ENCODE measurements at regions not wholly inside any gene's neighbourhood (a gene's known extent, or its start where the extent isn't known, plus 50 kb on each side); places are given as distances from the start of the nearest gene placed in this dataset.
A peak's percentile ranks its signal among the peaks of the same experiment; 100 is the strongest.
"Not testable (repeated sequence)": the region's sequence is repeated elsewhere in the genome, so short reads cannot be mapped to it uniquely, and the experiment has no call there.

GRCh38 chr10:33035411-33035810 is 77.4 kb upstream of the ITGB1 start:
- no peak for DNase-seq

- no peak for DNase-seq
Observed at GRCh38 chr10:33034931-33035330, 76.9 kb upstream of the ITGB1 start.

- DNase-seq, result no peak
Observed at GRCh38 chr10:33032654-33033151, 74.7 kb upstream of the ITGB1 start.

DNA sequence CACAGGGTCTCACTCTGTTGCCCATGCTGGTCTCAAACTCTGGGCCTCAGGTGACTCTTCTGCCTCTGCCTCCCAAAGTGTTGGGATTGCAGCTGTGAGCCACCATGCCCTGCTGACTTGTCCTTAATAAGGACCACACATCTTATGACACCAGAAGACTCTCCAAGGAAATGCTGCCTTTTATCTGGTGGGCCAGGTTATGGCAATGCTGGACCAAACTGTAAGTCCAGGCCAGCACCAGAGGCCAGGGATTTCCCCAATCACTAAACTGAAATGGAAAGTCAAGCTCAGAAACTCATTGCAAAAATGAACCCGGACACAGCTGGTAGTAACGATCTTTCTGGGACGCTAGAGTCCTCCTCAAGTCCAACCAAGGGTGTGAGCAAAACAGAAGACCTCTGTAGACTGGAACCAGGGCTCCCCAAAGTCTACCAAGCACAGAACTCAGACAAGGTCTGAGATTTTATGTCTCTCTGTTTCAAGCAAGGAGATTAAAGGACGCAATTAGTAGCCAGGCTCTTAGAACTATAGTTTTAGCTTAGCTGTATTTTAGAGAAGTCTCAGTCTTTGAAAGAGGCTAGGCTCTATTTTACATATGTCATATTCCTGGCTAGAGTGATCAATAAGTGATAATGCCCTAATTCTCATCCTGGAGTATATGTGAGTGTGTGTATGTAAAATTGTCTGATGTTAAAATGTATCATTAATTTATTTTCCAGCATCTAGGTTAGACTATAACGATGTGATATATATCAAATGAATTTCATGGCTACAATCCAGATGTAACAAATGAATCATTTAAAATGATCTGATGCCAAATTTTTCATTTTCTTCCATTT is 74.0 kb upstream of the ITGB1 start:
- DNase-seq, result no peak

- DNase-seq, result no peak
Observed at GRCh38 chr10:33031171-33031570, 73.1 kb upstream of the ITGB1 start.

- DNase-seq, result not testable (repeated sequence)
Observed at GRCh38 chr10:33028515-33028914, 70.5 kb upstream of the ITGB1 start.

- DNase-seq, result no peak
Observed at GRCh38 chr10:33027088-33027487, 69.1 kb upstream of the ITGB1 start.

- DNase-seq, result no peak
Observed at GRCh38 chr10:33026422-33026821, 68.4 kb upstream of the ITGB1 start.

GRCh38 chr10:33025910-33026309 is 67.9 kb upstream of the ITGB1 start:
- DNase-seq, result no peak

DNA sequence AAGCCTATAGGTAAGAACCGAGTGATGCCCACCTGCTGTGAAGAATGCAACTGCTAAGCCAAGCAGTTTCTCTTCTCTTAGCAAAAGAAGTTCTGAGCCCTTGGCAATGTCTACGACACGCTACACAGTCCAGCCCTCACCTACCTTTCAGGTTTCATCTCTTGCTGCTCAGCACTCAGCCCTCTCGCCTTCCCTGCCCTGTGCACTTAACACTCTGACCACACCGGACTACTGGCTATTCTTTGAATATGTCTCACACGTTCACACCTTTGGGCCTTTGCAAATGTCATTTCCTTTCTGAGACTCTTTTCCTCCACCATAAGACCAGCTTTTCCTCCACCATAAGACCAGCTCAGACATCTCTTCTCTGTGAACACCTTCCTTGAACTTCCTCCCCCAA is 67.0 kb upstream of the ITGB1 start:
- DNase-seq, result no peak

GRCh38 chr10:33022691-33023090 is 64.7 kb upstream of the ITGB1 start:
- no peak for DNase-seq

GRCh38 chr10:33022090-33022489 is 64.1 kb upstream of the ITGB1 start:
- DNase-seq, result no peak

DNA sequence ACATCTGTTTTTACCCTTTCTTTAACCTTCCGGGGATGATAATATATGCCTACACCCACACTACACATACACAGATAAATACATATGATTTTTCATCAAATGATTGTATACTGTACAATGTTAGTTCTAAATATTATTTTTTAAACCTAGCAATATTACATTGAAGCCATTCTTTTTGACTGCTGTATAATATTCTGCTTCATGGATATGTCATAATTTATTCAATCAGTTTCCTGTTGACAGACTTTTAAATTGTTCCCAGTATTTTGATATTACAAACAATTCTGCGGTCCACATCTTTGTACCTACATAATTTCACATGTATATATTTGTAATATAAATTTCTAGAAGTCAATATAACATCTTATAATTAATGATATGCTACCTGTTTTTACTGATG is 59.0 kb upstream of the ITGB1 start:
- no peak for DNase-seq

GRCh38 chr10:33015761-33016547 is 57.9 kb upstream of the ITGB1 start:
- DNase-seq, result no peak

- DNase-seq, result not testable (repeated sequence)
Observed at GRCh38 chr10:33013331-33013730, 55.3 kb upstream of the ITGB1 start.

- DNase-seq, result no peak
Observed at GRCh38 chr10:33012306-33012705, 54.3 kb upstream of the ITGB1 start.

- DNase-seq, result no peak
Observed at GRCh38 chr10:33010132-33011037, 52.4 kb upstream of the ITGB1 start.

- no peak for DNase-seq
Observed at GRCh38 chr10:33009244-33010131, 51.5 kb upstream of the ITGB1 start.

DNA sequence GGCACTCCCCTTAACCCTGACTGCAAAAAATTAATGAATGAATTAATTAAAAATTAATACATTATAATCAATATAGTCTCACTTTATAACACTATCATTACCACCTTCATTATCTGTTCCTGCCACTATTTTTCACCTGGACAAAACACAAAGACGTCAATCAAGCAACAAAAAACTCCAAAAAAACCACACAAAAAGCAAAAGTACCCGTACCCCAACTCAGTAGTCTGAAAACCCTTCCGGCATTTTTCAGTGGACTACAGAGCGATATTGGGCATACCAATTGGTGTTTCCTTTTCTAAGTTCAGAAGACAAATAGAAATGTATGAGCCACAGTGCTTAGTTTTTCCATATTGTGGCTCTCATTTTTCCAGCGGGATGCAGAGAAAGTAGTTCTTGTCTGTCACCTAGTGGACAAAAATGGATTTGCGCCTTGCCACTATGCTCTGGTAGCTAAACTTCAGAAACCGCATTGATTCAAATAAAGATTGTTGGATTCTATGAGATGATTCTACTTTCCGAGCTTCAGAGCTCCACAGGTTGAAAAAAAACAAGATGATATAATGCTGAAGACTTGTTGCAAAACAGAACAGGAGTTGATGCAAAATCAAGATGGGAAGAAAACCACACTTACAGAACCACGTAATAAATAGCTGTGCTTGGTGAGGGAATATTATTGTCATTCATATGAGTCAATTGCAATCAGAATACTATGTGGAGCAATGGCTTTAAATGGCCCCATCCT is 50.6 kb upstream of the ITGB1 start:
- DNase-seq, result peak; percentile 79

GRCh38 chr10:33007731-33008381 is 49.8 kb upstream of the ITGB1 start:
- DNase-seq, result not testable (repeated sequence)

Data from inflammatory macrophage (primary cell).